Spleen (tissue), 11 donors: ENCODE measurements at regions not wholly inside any gene's neighbourhood (a gene's known extent, or its start where the extent isn't known, plus 50 kb on each side); places are given as distances from the start of the nearest gene placed in this dataset.

ENCODE experiments used
- DNase-seq: peaks from one replicate; pipeline ENCODE4 v3.0.0-alpha.2; 2020
- H3K27ac ChIP-seq, 8 donors: fragments of 200-600 bp; sonication (generic) in 7 of 8; 1 replicate in 4 of 8; 2 replicates in 4 of 8; pipeline versions ENCODE4 v1.5.0 to v1.8.0; 2016 to 2021; ENCODE audit warnings: inconsistent platforms in 4 of 8, mild to moderate bottlenecking in 4 of 8, moderate library complexity in 1 of 8
- H3K27me3 ChIP-seq, 7 donors: fragments of 200-600 bp; sonication (generic) in 6 of 7; replicated peaks in 1 of 7; 1 replicate in 4 of 7; 2 replicates in 3 of 7; pipeline versions ENCODE4 v1.5.0 to v1.8.0; 2016 to 2021; ENCODE audit warnings: inconsistent platforms in 3 of 7, mild to moderate bottlenecking in 1 of 7
- H3K36me3 ChIP-seq, 6 donors: fragments of 200-600 bp; sonication (generic) in 5 of 6; 1 replicate in 4 of 6; 2 replicates in 2 of 6; pipeline versions ENCODE4 v1.5.0 to v1.8.0; 2016 to 2021; ENCODE audit warnings: inconsistent platforms in 2 of 6
- H3K4me1 ChIP-seq, 6 donors: fragments of 200-600 bp; sonication (generic) in 5 of 6; 1 replicate in 3 of 6; 2 replicates in 3 of 6; pipeline versions ENCODE4 v1.5.0 to v1.8.0; 2016 to 2021; ENCODE audit warnings: inconsistent platforms in 3 of 6
- H3K4me3 ChIP-seq, 8 donors: fragments of 200-600 bp; sonication (generic) in 7 of 8; 1 replicate in 4 of 8; 2 replicates in 4 of 8; pipeline versions ENCODE4 v1.5.0 to v1.8.0; 2016 to 2021; ENCODE audit warnings: inconsistent platforms in 4 of 8, mild to moderate bottlenecking in 4 of 8, moderate library complexity in 2 of 8
- H3K9me3 ChIP-seq, 8 donors: fragments of 200-600 bp; sonication (generic) in 7 of 8; 1 replicate in 4 of 8; 2 replicates in 4 of 8; pipeline versions ENCODE4 v1.5.0 to v1.8.0; 2016 to 2021; ENCODE audit warnings: inconsistent platforms in 4 of 8
- POLR2A ChIP-seq, 3 donors: fragments of 450-650 bp; IDR thresholded peaks; one replicate each; pipeline ENCODE4 v1.5.1; 2017; ENCODE audit warnings: antibody characterized with exemption in 3 of 3, mild to moderate bottlenecking in 1 of 3
- POLR2AphosphoS5 ChIP-seq, 3 donors: sonication (generic); formaldehyde crosslinking; IDR thresholded peaks; one replicate each; pipeline ENCODE4 v1.5.1; 2017; ENCODE audit warnings: antibody characterized with exemption in 3 of 3
- WGBS, 5 donors: extraction: QIAGEN DNeasy Blood & Tissue Kit in 3 of 5; methylation state at CpG; one replicate each; pipeline versions ENCODE4 v1.1.5 to v1.1.7; 2013 to 2018; 5-methylcytosine and 5-hydroxymethylcytosine counted together
- intact Hi-C: fragments of 100-400 bp; cut with DNase I; formaldehyde crosslinking; loops from one replicate; pipeline ENCODE4 v1.15.0; 2023; ENCODE audit warnings: low total_unique reads
- TF ChIP-seq, protein P1 (sequence below), 11 experiments: fragments of 200-600 bp in 7 of 11; fragments of 450-650 bp in 4 of 11; sonication (generic) in 4 of 11; IDR thresholded peaks in 8 of 11; conservative IDR thresholded peaks in 3 of 11; 1 replicate in 7 of 11; 2 replicates in 4 of 11; pipeline versions ENCODE4 v1.4.0 to v1.8.0; 2016 to 2021; ENCODE audit warnings: antibody characterized with exemption in 11 of 11, inconsistent platforms in 4 of 11, mild to moderate bottlenecking in 1 of 11
- donor health status: healthy with polysubstance abuse.
- donor health status: DM: no; HTN: no; CAD: no; lungs with moderate emphysema.
- donor health status: DM: no; HTN: no; CAD: no.
- donor health status: Bipolar disorder and iron deficiency.
- donor health status: healthy.
- donor health status: DM: no; HTN: no; CAD: no.
- donor health status: DM: yes; HTN: yes; CAD: no.

DNA sequence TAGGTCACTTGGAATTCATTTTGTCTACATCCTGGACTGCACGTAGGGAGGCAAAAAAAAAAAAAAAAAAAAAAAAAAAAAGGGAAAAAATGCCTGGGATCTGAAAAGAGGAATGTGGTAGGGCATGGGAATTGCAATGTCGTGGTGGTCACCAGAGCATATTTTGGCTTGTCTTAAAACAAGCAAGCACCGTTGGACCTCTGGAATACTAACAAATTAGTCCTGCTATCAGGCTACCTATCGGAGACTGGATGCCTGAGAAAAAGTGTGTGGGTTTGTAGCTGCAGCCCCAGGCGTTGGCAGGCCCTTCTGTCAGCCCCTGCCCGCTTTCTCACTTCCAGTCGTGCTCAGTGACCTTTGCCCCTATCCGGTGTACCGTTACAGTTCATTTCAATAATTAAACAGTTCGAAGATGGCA, 588.5 kb upstream of the ZEB2 start:
- 83 to 89% (median 86%) methylated on average over 10 of the region's 10 CpGs for WGBS, 5 donors
- no peak for TF ChIP-seq POLR2A (IDR thresholded peaks at IDR 0.05)
- no peak for TF ChIP-seq POLR2AphosphoS5 (IDR thresholded peaks at IDR 0.05)
- TF ChIP-seq, protein P1, sequence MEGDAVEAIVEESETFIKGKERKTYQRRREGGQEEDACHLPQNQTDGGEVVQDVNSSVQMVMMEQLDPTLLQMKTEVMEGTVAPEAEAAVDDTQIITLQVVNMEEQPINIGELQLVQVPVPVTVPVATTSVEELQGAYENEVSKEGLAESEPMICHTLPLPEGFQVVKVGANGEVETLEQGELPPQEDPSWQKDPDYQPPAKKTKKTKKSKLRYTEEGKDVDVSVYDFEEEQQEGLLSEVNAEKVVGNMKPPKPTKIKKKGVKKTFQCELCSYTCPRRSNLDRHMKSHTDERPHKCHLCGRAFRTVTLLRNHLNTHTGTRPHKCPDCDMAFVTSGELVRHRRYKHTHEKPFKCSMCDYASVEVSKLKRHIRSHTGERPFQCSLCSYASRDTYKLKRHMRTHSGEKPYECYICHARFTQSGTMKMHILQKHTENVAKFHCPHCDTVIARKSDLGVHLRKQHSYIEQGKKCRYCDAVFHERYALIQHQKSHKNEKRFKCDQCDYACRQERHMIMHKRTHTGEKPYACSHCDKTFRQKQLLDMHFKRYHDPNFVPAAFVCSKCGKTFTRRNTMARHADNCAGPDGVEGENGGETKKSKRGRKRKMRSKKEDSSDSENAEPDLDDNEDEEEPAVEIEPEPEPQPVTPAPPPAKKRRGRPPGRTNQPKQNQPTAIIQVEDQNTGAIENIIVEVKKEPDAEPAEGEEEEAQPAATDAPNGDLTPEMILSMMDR (IDR thresholded peaks at IDR 0.05 in 8 of 11, conservative IDR thresholded peaks at IDR 0.05 in 3 of 11) = no peak
- H3K9me3 ChIP-seq = peaks cover 0 to 7% (median 0%) of the 10 kb centered on the region in 8 donors
- H3K27ac ChIP-seq = no peak overlapping the region
- intact Hi-C loops = no loop called here
- H3K27me3 ChIP-seq = no peaks in the 10 kb centered on the region
- H3K4me3 ChIP-seq = no peak overlapping the region
- no peak for DNase-seq
- H3K4me1 ChIP-seq = no peaks in the 10 kb centered on the region
- no peaks in the 10 kb centered on the region for H3K36me3 ChIP-seq

DNA sequence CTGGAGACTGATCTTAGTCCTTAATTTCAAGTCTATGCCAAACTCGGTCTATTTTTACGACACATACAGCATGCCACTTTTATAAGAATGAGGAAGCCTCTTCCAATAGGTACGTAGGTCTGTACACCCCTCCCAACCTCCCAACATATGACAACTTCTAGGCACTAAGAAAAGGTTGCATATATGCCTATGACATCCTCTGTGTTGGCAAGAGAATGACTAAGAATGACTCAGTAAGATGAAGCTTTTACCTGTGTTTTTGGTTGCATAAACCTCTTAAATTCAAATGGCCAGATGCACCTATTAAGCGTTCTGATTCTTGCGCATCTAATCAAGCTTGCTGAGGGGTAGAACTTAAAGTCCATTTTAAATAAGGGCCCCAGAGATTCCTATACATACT, 586.4 kb upstream of the ZEB2 start:
- Histone ChIP-seq H3K9me3 (no peaks in the 10 kb centered on the region), H3K27ac (no peak overlapping the region), H3K36me3 (no peaks in the 10 kb centered on the region), H3K4me3 (no peak overlapping the region), H3K4me1 (no peaks in the 10 kb centered on the region), H3K27me3 (no peaks in the 10 kb centered on the region)
- DNase-seq = no peak
- WGBS, 5 donors = 92 to 96% (median 93%) methylated on average over 5 of the region's 5 CpGs
- intact Hi-C loops = no loop called here
- no peak for TF ChIP-seq POLR2AphosphoS5 (IDR thresholded peaks at IDR 0.05)
- no peak for TF ChIP-seq POLR2A (IDR thresholded peaks at IDR 0.05)
- TF ChIP-seq, protein P1 (IDR thresholded peaks at IDR 0.05 in 8 of 11, conservative IDR thresholded peaks at IDR 0.05 in 3 of 11) = no peak

DNA sequence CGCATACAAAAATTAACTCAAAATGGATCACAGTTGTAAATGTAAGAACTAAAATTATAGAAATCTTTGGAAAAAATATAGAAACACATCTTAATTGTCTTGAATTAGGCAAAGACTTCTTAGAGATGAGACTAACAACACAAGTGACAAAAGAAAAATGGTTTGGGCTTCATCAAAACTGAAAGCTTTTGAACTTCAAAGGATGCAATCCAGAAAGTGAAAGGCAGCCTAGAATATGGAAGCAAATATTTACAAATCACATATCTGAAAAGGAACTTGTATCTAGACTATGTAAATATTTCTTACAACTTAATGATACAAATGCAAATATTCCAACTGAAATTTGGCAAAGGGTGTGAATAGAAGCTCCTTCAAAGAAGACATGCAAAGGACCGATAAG, 582.8 kb upstream of the ZEB2 start:
- H3K4me1 ChIP-seq = no peaks in the 10 kb centered on the region
- H3K4me3 ChIP-seq = no peak overlapping the region
- no peaks in the 10 kb centered on the region for H3K36me3 ChIP-seq
- no peaks in the 10 kb centered on the region for H3K27me3 ChIP-seq
- whole genome bisulfite sequencing, 5 donors = 92 to 99% (median 94%) methylated on average over 2 of the region's 2 CpGs
- no peaks in the 10 kb centered on the region for H3K9me3 ChIP-seq
- DNase-seq = no peak
- TF ChIP-seq POLR2AphosphoS5 (IDR thresholded peaks at IDR 0.05) = no peak
- H3K27ac ChIP-seq = no peak overlapping the region
- intact Hi-C loops = no loop called here

DNA sequence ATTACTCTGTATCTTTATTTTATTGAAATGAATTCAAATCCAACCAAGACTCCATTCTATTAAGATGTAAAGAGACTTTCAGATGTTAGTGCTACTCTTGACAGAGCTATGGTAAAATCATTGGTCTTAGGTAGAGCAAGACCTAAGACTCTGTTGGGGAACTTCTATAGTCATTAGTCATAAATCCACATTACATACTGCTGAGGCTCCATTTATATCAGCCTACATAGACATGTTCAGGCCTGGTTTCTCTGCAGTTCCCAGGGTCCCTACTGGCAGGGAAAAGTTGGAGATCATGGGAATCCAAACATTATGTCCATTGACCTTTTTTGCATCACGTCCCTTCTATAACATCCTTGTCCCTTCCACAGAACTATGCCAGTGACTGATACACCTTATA, 580.4 kb upstream of the ZEB2 start:
- Histone ChIP-seq H3K9me3 (no peaks in the 10 kb centered on the region), H3K36me3 (no peaks in the 10 kb centered on the region), H3K27me3 (no peaks in the 10 kb centered on the region), H3K27ac (no peak overlapping the region), H3K4me1 (no peaks in the 10 kb centered on the region), H3K4me3 (no peak overlapping the region)
- 88 to 98% (median 94%) methylated on average over 1 of the region's 1 CpG for WGBS, 5 donors
- intact Hi-C loops = no loop called here
- no peak for TF ChIP-seq POLR2A (IDR thresholded peaks at IDR 0.05)
- TF ChIP-seq, protein P1 (IDR thresholded peaks at IDR 0.05 in 8 of 11, conservative IDR thresholded peaks at IDR 0.05 in 3 of 11) = no peak
- TF ChIP-seq POLR2AphosphoS5 (IDR thresholded peaks at IDR 0.05) = no peak
- no peak for DNase-seq

DNA sequence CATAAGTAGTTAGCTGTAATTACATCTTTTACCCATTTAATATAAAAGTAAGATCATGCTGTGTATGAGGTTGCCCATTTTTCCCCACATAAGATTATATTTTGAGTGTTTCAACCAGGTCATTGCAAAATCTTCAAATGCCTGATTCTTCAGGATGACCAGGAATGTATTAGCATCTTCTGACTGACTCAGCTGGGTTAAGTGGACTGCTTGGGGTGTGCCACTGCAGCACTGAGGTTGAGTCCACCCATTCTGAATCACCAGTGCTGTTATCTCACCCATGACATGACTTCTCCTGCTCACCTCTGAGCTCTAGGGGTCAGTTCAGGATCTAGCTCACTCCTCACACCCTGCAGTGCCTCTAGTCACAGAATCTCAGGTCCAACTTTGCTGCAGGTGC, 576.7 kb upstream of the ZEB2 start:
- no peak for DNase-seq

More for the DNA sequence above, 576.7 kb upstream of the ZEB2 start:
- Histone ChIP-seq H3K9me3 (no peaks in the 10 kb centered on the region), H3K4me3 (no peak overlapping the region), H3K27me3 (no peaks in the 10 kb centered on the region), H3K36me3 (no peaks in the 10 kb centered on the region), H3K27ac (no peak overlapping the region), H3K4me1 (no peaks in the 10 kb centered on the region)
- intact Hi-C loops = no loop called here
- TF ChIP-seq, protein P1 (IDR thresholded peaks at IDR 0.05 in 8 of 11, conservative IDR thresholded peaks at IDR 0.05 in 3 of 11) = no peak
- no peak for TF ChIP-seq POLR2AphosphoS5 (IDR thresholded peaks at IDR 0.05)
- no peak for TF ChIP-seq POLR2A (IDR thresholded peaks at IDR 0.05)
